NB4 (cell line): ENCODE measurements at regions not wholly inside any gene's neighbourhood (a gene's known extent, or its start where the extent isn't known, plus 50 kb on each side); places are given as distances from the start of the nearest gene placed in this dataset.

ENCODE experiments used
- CTCF ChIP-seq: IDR thresholded peaks from one replicate; pipeline ENCODE4 v1.5.1; 2012; ENCODE audit warnings: low read depth, low read length
- POLR2A ChIP-seq: IDR thresholded peaks from 2 replicates; pipeline ENCODE4 v1.6.1; 2011; ENCODE audit warnings: mild to moderate bottlenecking; ENCODE audit not compliant: insufficient read length; ENCODE audit errors: extremely low read depth

GRCh38 chrX:54659547-54659946 lies 129.5 kb downstream of the GNL3L start:
- TF ChIP-seq POLR2A = no peak
- no peak for TF ChIP-seq CTCF
